OCI-LY1 (cell line): ENCODE measurements at regions not wholly inside any gene's neighbourhood (a gene's known extent, or its start where the extent isn't known, plus 50 kb on each side); places are given as distances from the start of the nearest gene placed in this dataset.

Experiments
- H2AFZ ChIP-seq: fragments of 200-600 bp; sonication (generic), shearing (Covaris generic); 2 replicates; pipeline ENCODE4 v1.6.0; 2014; ENCODE audit warnings: antibody characterized with exemption, mild to moderate bottlenecking, low read length
- H3F3A ChIP-seq: fragments of 200-600 bp; sonication (generic), shearing (Covaris generic); 2 replicates; pipeline ENCODE4 v1.6.0; 2014; ENCODE audit warnings: mild to moderate bottlenecking, antibody characterized with exemption, low read length, moderate library complexity; ENCODE audit not compliant: insufficient read depth
- H3K27ac ChIP-seq: fragments of 200-600 bp; sonication (generic); 2 replicates; pipeline ENCODE4 v1.5.1; 2014; ENCODE audit warnings: low read length, mixed run types, mild to moderate bottlenecking, low read depth; ENCODE audit not compliant: poor library complexity, severe bottlenecking
- H3K27me3 ChIP-seq: fragments of 200-600 bp; sonication (generic); 2 replicates; pipeline ENCODE4 v1.6.0; 2014; ENCODE audit warnings: antibody characterized with exemption, mild to moderate bottlenecking, low read length, moderate library complexity; ENCODE audit not compliant: insufficient read depth
- H3K36me3 ChIP-seq: fragments of 200-600 bp; sonication (generic); 2 replicates; pipeline ENCODE4 v1.6.1; 2014; ENCODE audit warnings: mild to moderate bottlenecking, antibody characterized with exemption, low read length, moderate library complexity, mixed read lengths; ENCODE audit not compliant: insufficient read depth
- H3K4me1 ChIP-seq: fragments of 200-600 bp; sonication (generic); 2 replicates; pipeline ENCODE4 v1.5.1; 2014; ENCODE audit warnings: mild to moderate bottlenecking, low read length, moderate library complexity; ENCODE audit not compliant: insufficient read depth, severe bottlenecking
- H3K4me2 ChIP-seq: fragments of 200-600 bp; sonication (generic), shearing (Covaris generic); 2 replicates; pipeline ENCODE4 v1.6.1; 2014; ENCODE audit warnings: low read length
- H3K4me3 ChIP-seq: fragments of 200-600 bp; sonication (generic); 2 replicates; pipeline ENCODE4 v1.5.1; 2014; ENCODE audit warnings: low read length, low read depth, mild to moderate bottlenecking, mixed read lengths; ENCODE audit not compliant: poor library complexity, severe bottlenecking
- H3K79me2 ChIP-seq: fragments of 200-600 bp; shearing (Covaris generic); 2 replicates; pipeline ENCODE4 v1.6.1; 2016; ENCODE audit warnings: mixed run types, low read length, mixed read lengths; ENCODE audit not compliant: insufficient read depth
- H3K9ac ChIP-seq: fragments of 200-600 bp; sonication (generic), shearing (Covaris generic); 2 replicates; pipeline ENCODE4 v1.6.1; 2014; ENCODE audit warnings: mild to moderate bottlenecking, low read length, mixed read lengths
- H3K9me2 ChIP-seq: fragments of 200-600 bp; sonication (generic), shearing (Covaris generic); 2 replicates; pipeline ENCODE4 v1.6.1; 2014; ENCODE audit warnings: low read depth, mild to moderate bottlenecking, low read length, mixed read lengths
- H3K9me3 ChIP-seq: fragments of 200-600 bp; shearing (Covaris generic); 2 replicates; pipeline ENCODE4 v1.6.1; 2014; ENCODE audit warnings: low read length, mixed read lengths
- H4K20me1 ChIP-seq: fragments of 200-600 bp; sonication (generic), shearing (Covaris generic); 2 replicates; pipeline ENCODE4 v1.6.0; 2016; ENCODE audit warnings: mild to moderate bottlenecking, low read length; ENCODE audit not compliant: insufficient read depth
- CTCF ChIP-seq: fragments of 200-600 bp; sonication (generic), shearing (Covaris generic); IDR thresholded peaks from 2 replicates; pipeline ENCODE4 v1.5.1; 2017; ENCODE audit warnings: mild to moderate bottlenecking, antibody characterized with exemption, low read length, moderate library complexity, mixed read lengths
- EZH2 ChIP-seq: fragments of 200-600 bp; sonication (generic), shearing (Covaris generic); IDR thresholded peaks from 2 replicates; pipeline ENCODE4 v1.8.0; 2017; ENCODE audit warnings: borderline replicate concordance, mixed run types, mild to moderate bottlenecking, antibody characterized with exemption, low read length, moderate library complexity, mixed read lengths

- Histone ChIP-seq H3K9ac (no peak overlapping the region), H3K4me2 (no peak overlapping the region), H3K27me3 (no peaks in the 10 kb centered on the region), H3K9me2 (no peaks in the 10 kb centered on the region), H3K9me3 (no peaks in the 10 kb centered on the region), H3K4me3 (no peak overlapping the region), H3K27ac (no peak overlapping the region), H4K20me1 (no peaks in the 10 kb centered on the region), H2AFZ (no peak overlapping the region), H3K36me3 (no peaks in the 10 kb centered on the region), H3K79me2 (no peaks in the 10 kb centered on the region), H3K4me1 (no peaks in the 10 kb centered on the region), H3F3A (no peaks in the 10 kb centered on the region)
- TF ChIP-seq EZH2 = no peak
- TF ChIP-seq CTCF = no peak
Observed at GRCh38 chr1:219312967-219313366, 139.3 kb downstream of the LYPLAL1 start.

- Histone ChIP-seq H3K36me3 (no peaks in the 10 kb centered on the region), H3K4me2 (no peak overlapping the region), H3K79me2 (no peaks in the 10 kb centered on the region), H3F3A (no peaks in the 10 kb centered on the region), H2AFZ (no peak overlapping the region), H3K4me1 (no peaks in the 10 kb centered on the region), H3K9me3 (no peaks in the 10 kb centered on the region), H3K4me3 (no peak overlapping the region), H4K20me1 (no peaks in the 10 kb centered on the region), H3K27me3 (no peaks in the 10 kb centered on the region), H3K9me2 (no peaks in the 10 kb centered on the region), H3K27ac (no peak overlapping the region), H3K9ac (no peak overlapping the region)
- TF ChIP-seq EZH2 = no peak
- TF ChIP-seq CTCF = no peak
Observed at GRCh38 chr1:219310181-219310728, 136.6 kb downstream of the LYPLAL1 start.

- H3F3A ChIP-seq = no peaks in the 10 kb centered on the region
- H3K9ac ChIP-seq = no peak overlapping the region
- H3K27ac ChIP-seq = no peak overlapping the region
- TF ChIP-seq EZH2 = no peak
- no peak for TF ChIP-seq CTCF
- H3K79me2 ChIP-seq = no peaks in the 10 kb centered on the region
- no peaks in the 10 kb centered on the region for H3K27me3 ChIP-seq
- no peak overlapping the region for H3K4me3 ChIP-seq
- H2AFZ ChIP-seq = no peak overlapping the region
- H3K4me1 ChIP-seq = no peaks in the 10 kb centered on the region
- H3K9me3 ChIP-seq = no peaks in the 10 kb centered on the region
- no peak overlapping the region for H3K4me2 ChIP-seq
- no peaks in the 10 kb centered on the region for H3K36me3 ChIP-seq
- no peaks in the 10 kb centered on the region for H4K20me1 ChIP-seq
- H3K9me2 ChIP-seq = no peaks in the 10 kb centered on the region
Observed at GRCh38 chr1:219308367-219308766, 134.7 kb downstream of the LYPLAL1 start.
